Astrocyte (in vitro differentiated cells and primary cell): ENCODE measurements at regions not wholly inside any gene's neighbourhood (a gene's known extent, or its start where the extent isn't known, plus 50 kb on each side); places are given as distances from the start of the nearest gene placed in this dataset.

Experiments used
- DNase-seq: peaks from one replicate; pipeline ENCODE4 v3.0.0-alpha.2; 2010; ENCODE audit warnings: low read depth
- FAIRE-seq: peaks from 2 replicates; lab custom pipeline; 2011; peaks lifted over from hg19 to GRCh38; lab: Jason Lieb, UNC
- H2AFZ ChIP-seq: 2 replicates; pipeline ENCODE4 v1.6.0; 2012; ENCODE audit warnings: low read depth, low read length, inconsistent platforms
- H3K27ac ChIP-seq: 2 replicates; pipeline ENCODE4 v1.5.1; 2011; ENCODE audit warnings: low read depth, low read length, inconsistent platforms
- H3K27me3 ChIP-seq: 2 replicates; pipeline ENCODE4 v1.6.0; 2011; ENCODE audit warnings: low read length, inconsistent platforms; ENCODE audit not compliant: insufficient read depth
- H3K36me3 ChIP-seq: 2 replicates; pipeline ENCODE4 v1.5.1; 2011; ENCODE audit warnings: low read length, inconsistent platforms; ENCODE audit not compliant: insufficient read depth
- H3K4me1 ChIP-seq: 2 replicates; pipeline ENCODE4 v1.5.1; 2011; ENCODE audit warnings: low read length, inconsistent platforms; ENCODE audit not compliant: insufficient read depth
- H3K4me2 ChIP-seq: 2 replicates; pipeline ENCODE4 v1.6.0; 2012; ENCODE audit warnings: low read length, inconsistent platforms
- H3K4me3 ChIP-seq: 2 replicates; pipeline ENCODE4 v1.5.1; 2011; ENCODE audit warnings: low read depth, mild to moderate bottlenecking, low read length, inconsistent platforms; ENCODE audit not compliant: insufficient read depth
- H3K79me2 ChIP-seq: 2 replicates; pipeline ENCODE4 v1.6.0; 2012; ENCODE audit warnings: mild to moderate bottlenecking, low read length, inconsistent platforms; ENCODE audit not compliant: insufficient read depth
- H3K9ac ChIP-seq: 2 replicates; pipeline ENCODE4 v1.6.0; 2012; ENCODE audit warnings: mild to moderate bottlenecking, low read length, inconsistent platforms
- H3K9me3 ChIP-seq: 2 replicates; pipeline ENCODE4 v1.5.1; 2012; ENCODE audit warnings: low read depth, mild to moderate bottlenecking, low read length, inconsistent platforms; ENCODE audit not compliant: insufficient read depth
- H4K20me1 ChIP-seq: 2 replicates; pipeline ENCODE4 v1.6.0; 2012; ENCODE audit warnings: low read length, inconsistent platforms; ENCODE audit not compliant: insufficient read depth
- H3K27ac Mint-ChIP-seq: one replicate; pipeline ENCODE4 v1.8.0; 2021; ENCODE audit warnings: mild to moderate bottlenecking, mixed read lengths; ENCODE audit not compliant: unreplicated experiment
- H3K27me3 Mint-ChIP-seq: one replicate; pipeline ENCODE4 v1.8.0; 2021; ENCODE audit warnings: low read depth, mixed read lengths; ENCODE audit not compliant: unreplicated experiment
- H3K36me3 Mint-ChIP-seq: one replicate; pipeline ENCODE4 v1.8.0; 2021; ENCODE audit warnings: low read depth, mixed read lengths; ENCODE audit not compliant: unreplicated experiment
- H3K4me1 Mint-ChIP-seq: one replicate; pipeline ENCODE4 v1.8.0; 2021; ENCODE audit warnings: low read depth, mixed read lengths; ENCODE audit not compliant: unreplicated experiment
- H3K4me3 Mint-ChIP-seq: one replicate; pipeline ENCODE4 v1.8.0; 2021; ENCODE audit warnings: mild to moderate bottlenecking, moderate library complexity, mixed read lengths; ENCODE audit not compliant: unreplicated experiment
- H3K9me3 Mint-ChIP-seq: one replicate; pipeline ENCODE4 v1.8.0; 2021; ENCODE audit warnings: mild to moderate bottlenecking, mixed read lengths; ENCODE audit not compliant: unreplicated experiment
- EZH2 ChIP-seq: IDR thresholded peaks from 2 replicates; pipeline ENCODE4 v1.6.1; 2012; ENCODE audit warnings: mild to moderate bottlenecking, low read length, inconsistent platforms; ENCODE audit not compliant: insufficient read depth
- TF ChIP-seq, protein P1 (sequence below): IDR thresholded peaks from 2 replicates; pipeline ENCODE4 v1.5.1; 2011; ENCODE audit warnings: low read depth, mild to moderate bottlenecking, inconsistent platforms, low read length, moderate library complexity; ENCODE audit not compliant: insufficient read depth

DNA sequence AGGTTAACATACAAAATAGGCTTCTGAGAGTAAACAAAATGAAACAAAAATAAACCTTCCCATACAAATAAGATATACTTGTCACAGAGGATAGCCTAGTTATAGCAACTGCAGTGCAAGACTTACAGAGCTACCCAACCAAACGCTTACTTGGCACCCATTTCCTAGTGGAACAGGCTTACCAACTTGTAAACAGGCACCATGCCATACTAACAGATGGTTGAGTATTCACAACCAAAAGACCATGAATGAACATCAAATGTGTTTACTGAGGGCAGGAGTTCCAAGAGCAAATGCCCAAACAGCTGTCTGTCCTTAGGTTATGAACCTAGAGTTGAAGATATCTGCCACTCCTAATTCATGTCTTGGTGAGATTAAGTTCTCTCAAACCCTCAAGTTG is 2629.2 kb downstream of the PCDH7 start:
- Histone ChIP-seq H3K27ac (no peak overlapping the region), H3K4me3 (no peak overlapping the region), H3K4me1 (no peaks in the 10 kb centered on the region), H3K79me2 (no peaks in the 10 kb centered on the region), H3K4me2 (no peak overlapping the region), H3K36me3 (no peaks in the 10 kb centered on the region), H4K20me1 (no peaks in the 10 kb centered on the region), H2AFZ (no peak overlapping the region), H3K27me3 (no peaks in the 10 kb centered on the region), H3K9ac (no peak overlapping the region), H3K9me3 (no peaks in the 10 kb centered on the region)
- TF ChIP-seq, protein P1, sequence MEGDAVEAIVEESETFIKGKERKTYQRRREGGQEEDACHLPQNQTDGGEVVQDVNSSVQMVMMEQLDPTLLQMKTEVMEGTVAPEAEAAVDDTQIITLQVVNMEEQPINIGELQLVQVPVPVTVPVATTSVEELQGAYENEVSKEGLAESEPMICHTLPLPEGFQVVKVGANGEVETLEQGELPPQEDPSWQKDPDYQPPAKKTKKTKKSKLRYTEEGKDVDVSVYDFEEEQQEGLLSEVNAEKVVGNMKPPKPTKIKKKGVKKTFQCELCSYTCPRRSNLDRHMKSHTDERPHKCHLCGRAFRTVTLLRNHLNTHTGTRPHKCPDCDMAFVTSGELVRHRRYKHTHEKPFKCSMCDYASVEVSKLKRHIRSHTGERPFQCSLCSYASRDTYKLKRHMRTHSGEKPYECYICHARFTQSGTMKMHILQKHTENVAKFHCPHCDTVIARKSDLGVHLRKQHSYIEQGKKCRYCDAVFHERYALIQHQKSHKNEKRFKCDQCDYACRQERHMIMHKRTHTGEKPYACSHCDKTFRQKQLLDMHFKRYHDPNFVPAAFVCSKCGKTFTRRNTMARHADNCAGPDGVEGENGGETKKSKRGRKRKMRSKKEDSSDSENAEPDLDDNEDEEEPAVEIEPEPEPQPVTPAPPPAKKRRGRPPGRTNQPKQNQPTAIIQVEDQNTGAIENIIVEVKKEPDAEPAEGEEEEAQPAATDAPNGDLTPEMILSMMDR: no peak
- no peak for TF ChIP-seq EZH2
- no peak for DNase-seq
- no peak overlapping the region for H3K4me3 Mint-ChIP-seq
- no peak for FAIRE-seq
- H3K36me3 Mint-ChIP-seq: no peaks in the 10 kb centered on the region
- no peaks in the 10 kb centered on the region for H3K4me1 Mint-ChIP-seq
- no peaks in the 10 kb centered on the region for H3K27me3 Mint-ChIP-seq
- H3K9me3 Mint-ChIP-seq: no peaks in the 10 kb centered on the region
- no peak overlapping the region for H3K27ac Mint-ChIP-seq

DNA sequence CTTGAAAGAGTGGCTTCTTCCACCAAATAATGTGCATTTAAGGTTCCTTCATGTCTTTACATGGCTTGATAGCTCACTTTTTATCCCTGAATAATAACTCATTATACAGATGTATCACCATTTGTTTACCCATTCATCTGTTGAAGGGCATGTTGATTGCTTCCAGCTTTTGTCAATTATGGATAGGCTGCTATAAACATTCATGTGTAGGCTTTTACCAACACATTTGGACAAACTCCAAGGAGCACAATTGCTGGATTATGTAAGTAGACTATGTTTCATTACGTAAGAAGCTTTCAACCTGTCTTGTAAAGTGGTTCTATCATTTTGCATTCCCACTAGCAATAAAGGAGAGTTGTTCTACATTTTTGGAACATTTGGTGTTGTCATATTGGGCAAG is 2637.0 kb downstream of the PCDH7 start:
- no peak for FAIRE-seq
- Histone ChIP-seq H3K27me3 (no peaks in the 10 kb centered on the region), H3K4me1 (no peaks in the 10 kb centered on the region), H3K27ac (no peak overlapping the region), H3K79me2 (no peaks in the 10 kb centered on the region), H3K4me3 (no peak overlapping the region), H3K36me3 (no peaks in the 10 kb centered on the region), H4K20me1 (no peaks in the 10 kb centered on the region), H3K4me2 (no peak overlapping the region), H3K9ac (no peak overlapping the region), H3K9me3 (no peaks in the 10 kb centered on the region), H2AFZ (no peak overlapping the region)
- Mint-ChIP-seq H3K27me3 (no peaks in the 10 kb centered on the region), H3K36me3 (no peaks in the 10 kb centered on the region), H3K4me3 (no peak overlapping the region), H3K27ac (no peak overlapping the region), H3K4me1 (no peaks in the 10 kb centered on the region), H3K9me3 (no peaks in the 10 kb centered on the region)
- TF ChIP-seq, protein P1: no peak
- no peak for TF ChIP-seq EZH2
- no peak for DNase-seq

DNA sequence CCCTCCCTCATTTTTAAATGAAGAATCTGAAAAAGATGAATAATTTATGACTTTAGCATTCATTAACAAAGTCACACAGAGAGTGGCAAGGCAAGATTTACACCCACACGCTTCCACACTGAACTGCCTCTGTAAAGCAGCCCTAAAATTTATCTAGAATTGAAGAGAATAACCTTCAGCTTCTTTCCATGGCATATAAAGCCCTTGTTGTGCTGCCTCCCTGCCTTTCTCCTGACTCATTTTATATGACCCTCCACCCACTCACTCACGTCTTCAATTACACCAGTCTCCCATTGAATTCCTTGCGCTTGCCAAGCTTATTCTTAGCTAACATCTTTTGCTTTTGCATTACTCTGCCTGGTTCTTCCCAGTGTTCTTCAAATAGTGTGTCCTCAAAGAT is 2649.3 kb downstream of the PCDH7 start:
- no peaks in the 10 kb centered on the region for H4K20me1 ChIP-seq
- no peaks in the 10 kb centered on the region for H3K36me3 ChIP-seq
- no peak for FAIRE-seq
- H3K9ac ChIP-seq: no peak overlapping the region
- H3K4me3 Mint-ChIP-seq: no peak overlapping the region
- no peaks in the 10 kb centered on the region for H3K36me3 Mint-ChIP-seq
- no peaks in the 10 kb centered on the region for H3K27me3 ChIP-seq
- no peaks in the 10 kb centered on the region for H3K27me3 Mint-ChIP-seq
- peaks cover 8% of the 10 kb centered on the region for H3K9me3 Mint-ChIP-seq
- H3K79me2 ChIP-seq: no peaks in the 10 kb centered on the region
- peak overlapping the region; percentile 13 for H2AFZ ChIP-seq
- peak overlapping the region; percentile 32 for H3K4me2 ChIP-seq
- TF ChIP-seq, protein P1: no peak
- TF ChIP-seq EZH2: no peak
- H3K4me3 ChIP-seq: no peak overlapping the region
- H3K27ac Mint-ChIP-seq: no peak overlapping the region
- peaks cover 4% of the 10 kb centered on the region for H3K4me1 ChIP-seq
- H3K27ac ChIP-seq: peak overlapping the region; percentile 37
- peaks cover 4% of the 10 kb centered on the region for H3K4me1 Mint-ChIP-seq
- H3K9me3 ChIP-seq: no peaks in the 10 kb centered on the region
- DNase-seq: peak; percentile 89
